Lung (tissue), 11 donors: ENCODE measurements at regions not wholly inside any gene's neighbourhood (a gene's known extent, or its start where the extent isn't known, plus 50 kb on each side); places are given as distances from the start of the nearest gene placed in this dataset.
A peak's percentile ranks its signal among the peaks of the same experiment; 100 is the strongest.

Source experiments
- ATAC-seq: fragments of 200-7000 bp; cut with Tn5 transposase; one replicate; pipeline ENCODE4 v1.9.1; 2020; ENCODE audit warnings: moderate number of reproducible peaks; ENCODE audit not compliant: insufficient read depth, low FRiP score
- DNase-seq, 3 donors: peaks; one replicate each; pipeline ENCODE4 v3.0.0-alpha.2; 2013 to 2017
- H3K27ac ChIP-seq, 2 donors: one replicate each; pipeline ENCODE4 v1.5.1; 2013; ENCODE audit warnings: mild to moderate bottlenecking in 2 of 2, moderate library complexity in 2 of 2, control low read depth in 1 of 2, inconsistent platforms in 1 of 2, low read depth in 1 of 2, low read length in 1 of 2
- H3K27me3 ChIP-seq, 3 donors: one replicate each; pipeline ENCODE4 v1.5.1; 2013; ENCODE audit warnings: low read length in 2 of 3; ENCODE audit not compliant: control insufficient read depth in 3 of 3, insufficient read depth in 3 of 3
- H3K36me3 ChIP-seq, 4 donors: one replicate each; pipeline ENCODE4 v1.5.1; 2013; ENCODE audit warnings: low read length in 4 of 4, mild to moderate bottlenecking in 1 of 4, moderate library complexity in 1 of 4; ENCODE audit not compliant: control insufficient read depth in 4 of 4, insufficient read depth in 4 of 4
- H3K4me1 ChIP-seq, 5 donors: one replicate each; pipeline ENCODE4 v1.5.1; 2013; ENCODE audit warnings: low read length in 5 of 5, mild to moderate bottlenecking in 2 of 5, moderate library complexity in 1 of 5; ENCODE audit not compliant: control insufficient read depth in 5 of 5, insufficient read depth in 5 of 5
- H3K4me3 ChIP-seq: one replicate; pipeline ENCODE4 v1.5.1; 2013; ENCODE audit warnings: mild to moderate bottlenecking, control low read depth, moderate library complexity
- H3K9ac ChIP-seq, 2 donors: one replicate each; pipeline ENCODE4 v1.5.1; 2013; ENCODE audit warnings: low read length in 2 of 2, control low read depth in 1 of 2; ENCODE audit not compliant: insufficient read depth in 1 of 2
- H3K9me3 ChIP-seq, 4 donors: one replicate each; pipeline ENCODE4 v1.5.1; 2013; ENCODE audit warnings: low read length in 3 of 4, mild to moderate bottlenecking in 1 of 4, moderate library complexity in 1 of 4; ENCODE audit not compliant: control insufficient read depth in 4 of 4, insufficient read depth in 3 of 4
- CTCF ChIP-seq: IDR thresholded peaks from 2 replicates; pipeline ENCODE4 v1.5.1; 2012; ENCODE audit warnings: mild to moderate bottlenecking; ENCODE audit errors: control extremely low read depth, extremely low read depth
- WGBS, 2 donors: extraction: QIAGEN DNeasy Blood & Tissue Kit; methylation state at CpG; one replicate each; pipeline ENCODE4 v1.1.7; 2013; 5-methylcytosine and 5-hydroxymethylcytosine counted together
- donor health status: control.
- donor health status: control.
- donor health status: Bipolar disorder and iron deficiency.
- donor health status: healthy.
- donor health status: DM: yes; HTN: yes; CAD: no.

GRCh38 chr5:135141303-135142268 lies 107.6 kb upstream of the PITX1 start:
- Histone ChIP-seq H3K27me3 (no peaks in the 10 kb centered on the region), H3K9me3 (no peaks in the 10 kb centered on the region), H3K4me1 (peaks cover 0 to 6% (median 0%) of the 10 kb centered on the region in 5 donors), H3K4me3 (no peak overlapping the region), H3K36me3 (no peaks in the 10 kb centered on the region), H3K9ac (no peak overlapping the region), H3K27ac (no peak overlapping the region)
- WGBS, 2 donors = 73 to 83% methylated on average over 13 of the region's 13 CpGs
- DNase-seq = no peak
- TF ChIP-seq CTCF = no peak
- no peak for ATAC-seq

- no peak for TF ChIP-seq CTCF
- no peaks in the 10 kb centered on the region for H3K36me3 ChIP-seq
- H3K9ac ChIP-seq = no peak overlapping the region
- H3K4me3 ChIP-seq = no peak overlapping the region
- DNase-seq (no peak), ATAC-seq (peak; percentile 51)
- H3K27me3 ChIP-seq = no peaks in the 10 kb centered on the region
- no peak overlapping the region for H3K27ac ChIP-seq
- peaks cover 0 to 6% (median 0%) of the 10 kb centered on the region in 5 donors for H3K4me1 ChIP-seq
- 42 to 64% methylated on average over 9 of the region's 9 CpGs for WGBS, 2 donors
- no peaks in the 10 kb centered on the region for H3K9me3 ChIP-seq
Observed at GRCh38 chr5:135140446-135141204, 106.6 kb upstream of the PITX1 start.

GRCh38 chr5:135139381-135140134 lies 105.5 kb upstream of the PITX1 start:
- Histone ChIP-seq H3K9ac (no peak overlapping the region), H3K27me3 (no peaks in the 10 kb centered on the region), H3K4me3 (no peak overlapping the region), H3K9me3 (no peaks in the 10 kb centered on the region), H3K4me1 (peaks cover 0 to 11% (median 0%) of the 10 kb centered on the region in 5 donors), H3K36me3 (no peaks in the 10 kb centered on the region), H3K27ac (no peak overlapping the region)
- DNase-seq = peak; percentile 55 to 60 (median 58)
- ATAC-seq = peak; percentile 67
- TF ChIP-seq CTCF = no peak
- WGBS, 2 donors = 61 to 67% methylated on average over 12 of the region's 12 CpGs
